ENCODE measurements at regions not wholly inside any gene's neighbourhood (a gene's known extent, or its start where the extent isn't known, plus 50 kb on each side); places are given as distances from the start of the nearest gene placed in this dataset.

DNA sequence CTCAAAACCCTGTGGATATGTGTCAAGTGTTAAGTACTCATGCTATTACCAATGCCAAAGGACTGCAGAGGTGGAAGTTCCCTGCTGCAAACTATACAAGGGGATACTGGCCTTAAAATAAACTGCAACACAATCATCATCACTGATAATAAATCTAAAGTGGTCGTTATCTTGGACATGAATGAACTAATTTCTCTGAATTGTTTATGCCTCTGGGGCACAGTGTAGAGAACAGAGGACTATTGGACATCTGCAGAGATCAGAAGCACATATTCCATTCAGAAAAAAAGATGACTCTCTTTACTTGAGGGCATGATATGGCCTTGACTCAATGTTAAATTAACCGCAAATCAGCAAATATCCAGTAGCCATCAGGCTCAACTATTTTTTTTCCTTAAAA is 542.6 kb upstream of the IGFBP7 start:
- TF ChIP-seq, protein P1, sequence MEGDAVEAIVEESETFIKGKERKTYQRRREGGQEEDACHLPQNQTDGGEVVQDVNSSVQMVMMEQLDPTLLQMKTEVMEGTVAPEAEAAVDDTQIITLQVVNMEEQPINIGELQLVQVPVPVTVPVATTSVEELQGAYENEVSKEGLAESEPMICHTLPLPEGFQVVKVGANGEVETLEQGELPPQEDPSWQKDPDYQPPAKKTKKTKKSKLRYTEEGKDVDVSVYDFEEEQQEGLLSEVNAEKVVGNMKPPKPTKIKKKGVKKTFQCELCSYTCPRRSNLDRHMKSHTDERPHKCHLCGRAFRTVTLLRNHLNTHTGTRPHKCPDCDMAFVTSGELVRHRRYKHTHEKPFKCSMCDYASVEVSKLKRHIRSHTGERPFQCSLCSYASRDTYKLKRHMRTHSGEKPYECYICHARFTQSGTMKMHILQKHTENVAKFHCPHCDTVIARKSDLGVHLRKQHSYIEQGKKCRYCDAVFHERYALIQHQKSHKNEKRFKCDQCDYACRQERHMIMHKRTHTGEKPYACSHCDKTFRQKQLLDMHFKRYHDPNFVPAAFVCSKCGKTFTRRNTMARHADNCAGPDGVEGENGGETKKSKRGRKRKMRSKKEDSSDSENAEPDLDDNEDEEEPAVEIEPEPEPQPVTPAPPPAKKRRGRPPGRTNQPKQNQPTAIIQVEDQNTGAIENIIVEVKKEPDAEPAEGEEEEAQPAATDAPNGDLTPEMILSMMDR (conservative IDR thresholded peaks at IDR 0.05; ENCODE audit: low read depth): no peak
- no peak overlapping the region for H3K27ac ChIP-seq
- no peak for DNase-seq (ENCODE audit: low spot score)
- CTCF ChIA-PET: no interaction called here
- POLR2A ChIA-PET (ENCODE audit: low non-redundant PET): no interaction called here

DNA sequence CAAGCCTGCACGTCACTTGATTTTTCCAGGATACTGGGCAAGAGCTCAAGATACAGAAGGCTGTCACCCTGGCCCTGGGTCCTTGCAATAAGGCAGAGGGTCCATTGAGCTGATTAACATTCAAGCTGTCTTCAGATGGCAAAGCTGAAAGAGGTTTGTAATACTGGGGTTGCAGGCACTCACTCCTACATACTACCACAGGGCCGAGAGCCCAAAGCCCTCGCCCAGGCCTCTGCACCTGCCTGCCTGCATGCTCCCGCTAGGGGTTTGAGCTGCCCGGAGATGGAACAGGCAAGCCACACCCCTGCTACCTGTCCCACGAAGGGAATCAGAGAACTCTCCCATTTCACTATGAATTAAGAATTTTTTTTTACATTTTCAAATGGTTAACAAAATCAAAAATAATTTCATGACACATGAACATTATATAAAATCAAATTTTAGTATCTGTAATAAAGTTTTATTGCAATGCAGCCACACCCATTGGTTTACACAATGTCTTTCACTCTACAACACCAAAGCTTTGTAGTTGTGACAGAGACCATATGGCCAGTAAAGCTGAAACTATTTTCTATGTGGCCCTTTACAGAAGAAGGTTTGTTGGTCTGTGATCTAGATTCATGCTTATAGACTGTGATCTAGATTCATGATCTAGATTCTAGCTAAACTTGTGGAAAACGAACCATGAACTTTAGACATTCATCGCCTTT is 530.4 kb upstream of the IGFBP7 start:
- H3K27ac ChIP-seq: no peak overlapping the region
- ChIA-PET POLR2A (ENCODE audit: low non-redundant PET) (no interaction called here), CTCF (interaction anchor here (0.6 kb wide), 1 partner anchor 157 kb away, joined by 6 read pairs; no protein-coding TSS in a partner anchor)
- DNase-seq (ENCODE audit: low spot score): no peak
- TF ChIP-seq, protein P1 (conservative IDR thresholded peaks at IDR 0.05; ENCODE audit: low read depth): no peak

DNA sequence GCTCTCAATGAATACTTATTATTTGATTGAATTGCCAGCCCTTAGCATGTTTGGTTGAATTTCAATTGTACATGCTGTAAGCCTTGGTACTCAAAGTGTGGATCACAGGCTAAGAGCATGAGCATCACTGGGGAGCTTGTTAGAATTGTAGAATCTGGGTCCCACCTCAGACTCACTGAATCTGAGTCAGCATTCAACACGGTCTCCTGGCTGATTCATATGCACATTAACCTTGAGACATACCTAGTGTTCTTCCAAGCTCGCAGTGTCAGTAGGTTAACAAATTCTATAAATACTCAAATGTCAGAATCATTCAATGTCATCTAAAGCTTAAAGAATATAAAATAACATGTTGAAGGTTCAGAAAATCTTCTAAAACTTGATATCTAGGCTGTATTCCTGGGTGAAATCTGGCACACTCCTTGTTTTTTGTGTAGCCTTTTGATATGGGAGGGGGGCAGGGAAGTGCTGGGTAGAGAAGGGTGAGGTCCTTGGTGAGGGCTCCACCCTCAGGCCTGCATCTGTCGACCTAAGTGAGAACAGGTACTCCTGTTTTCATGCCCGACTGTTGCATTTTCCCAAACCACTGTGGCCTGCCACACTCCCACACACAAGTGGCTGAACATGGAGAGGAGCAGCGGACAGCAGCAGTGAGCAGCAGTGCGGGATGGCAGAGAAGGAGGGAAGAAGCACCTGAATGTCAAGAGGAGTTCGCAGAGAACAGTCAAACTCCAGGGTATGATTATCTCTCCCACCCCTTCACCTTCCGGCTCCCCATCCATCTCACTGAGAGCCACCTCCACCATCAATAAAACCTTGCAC is 529.6 kb upstream of the IGFBP7 start:
- no peak for DNase-seq (ENCODE audit: low spot score)
- TF ChIP-seq, protein P1 (conservative IDR thresholded peaks at IDR 0.05; ENCODE audit: low read depth): no peak
- H3K27ac ChIP-seq: no peak overlapping the region
- ChIA-PET CTCF (interaction anchor here (0.6 kb wide), 1 partner anchor 156 kb away, joined by 6 read pairs; no protein-coding TSS in a partner anchor), POLR2A (ENCODE audit: low non-redundant PET) (no interaction called here)

DNA sequence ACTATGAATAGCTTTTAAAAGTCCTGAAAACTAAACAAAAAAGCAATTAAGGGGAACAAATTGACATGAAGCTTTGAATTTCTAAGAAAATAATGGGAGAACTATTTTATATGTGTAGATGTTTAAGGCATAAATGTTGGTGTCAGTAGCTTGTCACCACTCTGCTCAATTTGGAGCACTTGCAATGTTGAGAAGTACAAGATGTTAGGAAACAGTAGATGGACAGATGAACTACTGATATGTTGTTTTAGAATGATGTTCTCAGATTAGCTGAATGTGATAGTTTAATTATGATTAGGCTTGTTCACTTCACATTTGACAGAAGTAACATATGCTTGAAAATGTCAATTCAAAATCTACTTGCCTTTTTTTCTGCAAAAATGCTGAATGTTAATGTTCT is 525.7 kb upstream of the IGFBP7 start:
- DNase-seq (ENCODE audit: low spot score): no peak
- TF ChIP-seq, protein P1 (conservative IDR thresholded peaks at IDR 0.05; ENCODE audit: low read depth): no peak
- CTCF ChIA-PET: no interaction called here
- POLR2A ChIA-PET (ENCODE audit: low non-redundant PET): no interaction called here
- H3K27ac ChIP-seq: no peak overlapping the region

DNA sequence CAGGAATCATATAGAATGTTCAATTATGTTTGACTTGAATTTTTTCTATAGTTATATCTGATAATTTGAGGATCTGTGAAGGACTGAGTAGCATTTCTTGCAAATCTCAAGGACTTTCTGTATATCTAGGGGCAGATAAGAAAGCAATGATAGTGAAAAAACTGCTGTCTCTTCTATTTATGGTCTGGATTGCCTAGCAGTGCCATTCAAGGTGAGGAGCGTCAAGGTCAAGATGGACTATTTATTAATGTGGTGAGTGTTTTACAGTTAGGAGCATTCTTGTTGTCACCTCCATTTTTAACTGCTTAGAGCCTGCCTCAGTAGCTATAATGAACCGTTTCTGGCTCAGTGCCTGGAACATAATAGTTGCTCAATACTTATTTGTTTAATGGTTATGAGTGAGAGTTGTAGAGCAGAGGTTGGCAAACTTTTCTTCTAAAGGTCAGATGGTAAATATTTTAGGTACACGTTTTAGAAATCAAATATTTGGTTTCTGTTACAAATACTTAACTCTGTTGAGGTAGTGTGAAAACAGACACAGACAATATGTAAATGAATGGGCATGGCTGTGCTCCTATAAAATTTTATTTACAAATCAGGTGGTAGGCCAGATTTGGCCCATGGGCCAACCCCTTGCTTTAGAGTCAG is 523.2 kb upstream of the IGFBP7 start:
- no peak for DNase-seq (ENCODE audit: low spot score)
- ChIA-PET POLR2A (ENCODE audit: low non-redundant PET) (no interaction called here), CTCF (no interaction called here)
- H3K27ac ChIP-seq: no peak overlapping the region
- TF ChIP-seq, protein P1 (conservative IDR thresholded peaks at IDR 0.05; ENCODE audit: low read depth): no peak

DNA sequence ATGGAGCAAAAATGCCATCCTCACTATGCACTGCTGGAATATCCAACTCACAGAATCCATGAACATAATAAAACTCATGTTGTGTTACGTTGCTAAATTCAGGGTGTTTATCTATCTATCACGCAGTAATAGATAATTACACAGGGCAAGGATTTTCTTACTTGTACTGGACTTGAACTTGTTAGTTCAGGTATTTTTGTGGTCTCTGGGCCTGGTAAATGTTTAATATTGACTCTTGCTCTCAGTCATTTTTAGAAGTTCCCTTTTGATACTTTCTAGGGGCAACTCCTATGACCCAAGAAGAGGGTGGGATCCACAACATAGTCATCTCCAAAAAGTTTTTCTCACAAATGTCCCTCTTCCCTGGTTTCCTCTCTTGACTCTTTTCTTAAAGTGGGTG is 522.4 kb upstream of the IGFBP7 start:
- TF ChIP-seq, protein P1 (conservative IDR thresholded peaks at IDR 0.05; ENCODE audit: low read depth): no peak
- POLR2A ChIA-PET (ENCODE audit: low non-redundant PET): no interaction called here
- no peak overlapping the region for H3K27ac ChIP-seq
- DNase-seq (ENCODE audit: low spot score): no peak
- CTCF ChIA-PET: no interaction called here

Data from RWPE1 (cell line).